ENCODE measurements at regions not wholly inside any gene's neighbourhood (a gene's known extent, or its start where the extent isn't known, plus 50 kb on each side); places are given as distances from the start of the nearest gene placed in this dataset.

DNA sequence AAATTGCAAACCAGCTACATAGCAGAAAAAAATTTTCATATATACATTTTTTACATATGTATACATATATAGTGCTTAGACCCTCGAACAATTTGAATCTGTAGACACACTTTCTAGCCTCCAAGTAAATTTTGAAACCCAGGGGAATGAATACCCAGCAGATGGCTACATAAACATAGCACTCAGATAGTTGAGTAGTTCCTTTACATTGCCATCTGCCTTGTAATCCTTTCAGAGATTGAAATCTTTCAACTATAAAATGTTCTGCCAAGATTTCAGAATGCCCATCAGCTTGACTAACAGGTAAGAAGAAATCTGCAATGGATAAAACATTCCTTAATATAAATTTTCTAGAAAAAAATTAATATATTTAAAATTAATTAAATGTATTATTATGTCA, 1333.5 kb upstream of the CADM2 start:
- no peak for TF ChIP-seq POLR2AphosphoS5 (IDR thresholded peaks at IDR 0.05)
- no peak for TF ChIP-seq CTCF (IDR thresholded peaks at IDR 0.05)
- TF ChIP-seq POLR2A (IDR thresholded peaks at IDR 0.05), result no peak
